ENCODE measurements at regions not wholly inside any gene's neighbourhood (a gene's known extent, or its start where the extent isn't known, plus 50 kb on each side); places are given as distances from the start of the nearest gene placed in this dataset.

GRCh38 chr15:29919380-29919881, 97.2 kb upstream of the TJP1 start:
- Histone ChIP-seq H3K27me3 (ENCODE audit: insufficient read depth, poor library complexity, severe bottlenecking) (peaks cover 19% of the 10 kb centered on the region), H3K27ac (replicated peaks) (no peak overlapping the region), H3K4me3 (replicated peaks; ENCODE audit: insufficient read depth, low read length) (no peak overlapping the region)
- DNase-seq (ENCODE audit: low read depth in 1 of 2, low spot score in 1 of 2) = no peak
- no peak for TF ChIP-seq CTCF (IDR thresholded peaks at IDR 0.05; ENCODE audit: insufficient read depth, low read length)
- TF ChIP-seq SPI1 (IDR thresholded peaks at IDR 0.05; ENCODE audit: borderline replicate concordance, low read depth) = no peak
- TF ChIP-seq GABPA (IDR thresholded peaks at IDR 0.05; ENCODE audit: low read depth) = no peak
- no peak for TF ChIP-seq REST (IDR thresholded peaks at IDR 0.05; ENCODE audit: insufficient replicate concordance, low read depth)

- peaks cover 15% of the 10 kb centered on the region for H3K27me3 ChIP-seq (ENCODE audit: insufficient read depth, poor library complexity, severe bottlenecking)
- H3K4me3 ChIP-seq (replicated peaks; ENCODE audit: insufficient read depth, low read length) = no peak overlapping the region
- no peak for DNase-seq (ENCODE audit: low read depth in 1 of 2, low spot score in 1 of 2)
- H3K27ac ChIP-seq (replicated peaks) = no peak overlapping the region
- TF ChIP-seq SPI1 (IDR thresholded peaks at IDR 0.05; ENCODE audit: borderline replicate concordance, low read depth) (no peak), CTCF (IDR thresholded peaks at IDR 0.05; ENCODE audit: insufficient read depth, low read length) (no peak), GABPA (IDR thresholded peaks at IDR 0.05; ENCODE audit: low read depth) (no peak), REST (IDR thresholded peaks at IDR 0.05; ENCODE audit: insufficient replicate concordance, low read depth) (no peak), POLR2AphosphoS5 (IDR thresholded peaks at IDR 0.05; ENCODE audit: low read depth) (no peak)
Observed at GRCh38 chr15:29917600-29918597, 95.6 kb upstream of the TJP1 start.

GRCh38 chr15:29914511-29914926, 92.3 kb upstream of the TJP1 start:
- H3K4me3 ChIP-seq (replicated peaks; ENCODE audit: insufficient read depth, low read length) = no peak overlapping the region
- H3K27ac ChIP-seq (replicated peaks) = no peak overlapping the region
- DNase-seq (ENCODE audit: low read depth in 1 of 2, low spot score in 1 of 2) = no peak
- peaks cover 11% of the 10 kb centered on the region for H3K27me3 ChIP-seq (ENCODE audit: insufficient read depth, poor library complexity, severe bottlenecking)
- no peak for TF ChIP-seq POLR2AphosphoS5 (IDR thresholded peaks at IDR 0.05; ENCODE audit: low read depth)
- no peak for TF ChIP-seq SPI1 (IDR thresholded peaks at IDR 0.05; ENCODE audit: borderline replicate concordance, low read depth)
- TF ChIP-seq GABPA (IDR thresholded peaks at IDR 0.05; ENCODE audit: low read depth) = no peak
- TF ChIP-seq CTCF (IDR thresholded peaks at IDR 0.05; ENCODE audit: insufficient read depth, low read length) = no peak
- TF ChIP-seq REST (IDR thresholded peaks at IDR 0.05; ENCODE audit: insufficient replicate concordance, low read depth) = no peak
